ENCODE measurements at regions not wholly inside any gene's neighbourhood (a gene's known extent, or its start where the extent isn't known, plus 50 kb on each side); places are given as distances from the start of the nearest gene placed in this dataset.

DNA sequence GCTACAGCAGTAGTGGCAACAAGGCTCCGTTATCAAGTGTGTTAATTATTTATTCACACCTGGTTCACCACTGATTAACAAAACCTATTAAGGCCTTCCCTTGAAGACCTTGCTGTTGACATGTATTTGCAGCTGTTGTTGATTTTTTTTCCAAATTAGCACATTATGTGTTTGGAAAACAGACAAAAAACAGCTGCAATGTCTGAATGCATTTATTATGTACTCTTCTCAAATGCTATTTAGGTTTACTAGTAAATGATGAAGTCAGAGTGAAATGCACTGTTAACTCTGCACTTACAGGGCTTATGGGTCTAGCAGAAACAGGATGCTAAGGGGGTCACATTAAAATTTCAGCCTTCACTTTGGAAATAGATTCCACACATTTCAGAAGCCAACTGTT, 99.5 kb upstream of the PCDH7 start:
- Histone ChIP-seq H3K36me3 (no peaks in the 10 kb centered on the region), H3K27me3 (ENCODE audit: low read depth) (no peaks in the 10 kb centered on the region), H3K27ac (no peak overlapping the region), H3K4me1 (no peaks in the 10 kb centered on the region), H3K9me3 (no peaks in the 10 kb centered on the region), H3K4me3 (no peak overlapping the region)
- ATAC-seq (no peak), DNase-seq (no peak)
- TF ChIP-seq, protein P1, sequence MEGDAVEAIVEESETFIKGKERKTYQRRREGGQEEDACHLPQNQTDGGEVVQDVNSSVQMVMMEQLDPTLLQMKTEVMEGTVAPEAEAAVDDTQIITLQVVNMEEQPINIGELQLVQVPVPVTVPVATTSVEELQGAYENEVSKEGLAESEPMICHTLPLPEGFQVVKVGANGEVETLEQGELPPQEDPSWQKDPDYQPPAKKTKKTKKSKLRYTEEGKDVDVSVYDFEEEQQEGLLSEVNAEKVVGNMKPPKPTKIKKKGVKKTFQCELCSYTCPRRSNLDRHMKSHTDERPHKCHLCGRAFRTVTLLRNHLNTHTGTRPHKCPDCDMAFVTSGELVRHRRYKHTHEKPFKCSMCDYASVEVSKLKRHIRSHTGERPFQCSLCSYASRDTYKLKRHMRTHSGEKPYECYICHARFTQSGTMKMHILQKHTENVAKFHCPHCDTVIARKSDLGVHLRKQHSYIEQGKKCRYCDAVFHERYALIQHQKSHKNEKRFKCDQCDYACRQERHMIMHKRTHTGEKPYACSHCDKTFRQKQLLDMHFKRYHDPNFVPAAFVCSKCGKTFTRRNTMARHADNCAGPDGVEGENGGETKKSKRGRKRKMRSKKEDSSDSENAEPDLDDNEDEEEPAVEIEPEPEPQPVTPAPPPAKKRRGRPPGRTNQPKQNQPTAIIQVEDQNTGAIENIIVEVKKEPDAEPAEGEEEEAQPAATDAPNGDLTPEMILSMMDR (IDR thresholded peaks at IDR 0.05), result no peak
- intact Hi-C loops (cut with DNase I), result no loop called here

DNA sequence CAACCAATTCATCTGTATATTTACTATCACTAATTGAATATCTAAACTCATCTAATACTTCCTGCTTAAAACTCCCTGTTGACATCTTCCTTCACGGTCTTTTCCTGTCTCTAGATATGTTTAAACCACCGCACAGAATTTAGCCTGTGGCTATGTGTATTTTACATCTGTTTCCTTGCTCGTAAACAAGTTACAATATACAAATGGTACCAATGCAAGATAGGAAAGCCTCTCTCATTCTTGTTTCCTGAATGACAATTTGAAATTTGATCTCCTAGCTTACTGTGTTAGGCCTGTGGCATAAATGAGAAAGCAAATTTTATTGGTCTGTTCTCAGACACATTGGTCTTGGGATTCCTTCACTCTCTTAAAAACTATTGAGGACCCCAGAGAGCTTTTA, 89.7 kb upstream of the PCDH7 start:
- intact Hi-C loops (cut with DNase I), result no loop called here
- no peak for DNase-seq
- Histone ChIP-seq H3K36me3 (no peaks in the 10 kb centered on the region), H3K4me3 (no peak overlapping the region), H3K27ac (no peak overlapping the region), H3K27me3 (ENCODE audit: low read depth) (no peaks in the 10 kb centered on the region), H3K4me1 (no peaks in the 10 kb centered on the region), H3K9me3 (no peaks in the 10 kb centered on the region)
- ATAC-seq, result no peak
- TF ChIP-seq, protein P1 (IDR thresholded peaks at IDR 0.05), result no peak

GRCh38 chr4:30632751-30633150, 87.4 kb upstream of the PCDH7 start:
- no peaks in the 10 kb centered on the region for H3K4me1 ChIP-seq
- no peaks in the 10 kb centered on the region for H3K9me3 ChIP-seq
- intact Hi-C loops (cut with DNase I), result no loop called here
- TF ChIP-seq, protein P1 (IDR thresholded peaks at IDR 0.05), result no peak
- no peak for ATAC-seq
- no peaks in the 10 kb centered on the region for H3K36me3 ChIP-seq
- H3K4me3 ChIP-seq, result no peak overlapping the region
- H3K27me3 ChIP-seq (ENCODE audit: low read depth), result no peaks in the 10 kb centered on the region
- no peak for DNase-seq
- no peak overlapping the region for H3K27ac ChIP-seq

- intact Hi-C loops (cut with DNase I), result no loop called here
- Histone ChIP-seq H3K27me3 (ENCODE audit: low read depth) (no peaks in the 10 kb centered on the region), H3K9me3 (no peaks in the 10 kb centered on the region), H3K4me3 (no peak overlapping the region), H3K27ac (no peak overlapping the region), H3K36me3 (no peaks in the 10 kb centered on the region), H3K4me1 (no peaks in the 10 kb centered on the region)
- no peak for ATAC-seq
- DNase-seq, result no peak
- TF ChIP-seq, protein P1 (IDR thresholded peaks at IDR 0.05), result no peak
Measured at GRCh38 chr4:30641345-30641744, 78.8 kb upstream of the PCDH7 start.

GRCh38 chr4:30642567-30642966, 77.6 kb upstream of the PCDH7 start:
- no peaks in the 10 kb centered on the region for H3K9me3 ChIP-seq
- DNase-seq (no peak), ATAC-seq (no peak)
- H3K27ac ChIP-seq, result no peak overlapping the region
- no peaks in the 10 kb centered on the region for H3K36me3 ChIP-seq
- no peaks in the 10 kb centered on the region for H3K4me1 ChIP-seq
- TF ChIP-seq, protein P1 (IDR thresholded peaks at IDR 0.05), result no peak
- intact Hi-C loops (cut with DNase I), result no loop called here
- no peaks in the 10 kb centered on the region for H3K27me3 ChIP-seq (ENCODE audit: low read depth)
- no peak overlapping the region for H3K4me3 ChIP-seq

- no peaks in the 10 kb centered on the region for H3K9me3 ChIP-seq
- intact Hi-C loops (cut with DNase I), result no loop called here
- ATAC-seq (no peak), DNase-seq (no peak)
- no peaks in the 10 kb centered on the region for H3K36me3 ChIP-seq
- TF ChIP-seq, protein P1 (IDR thresholded peaks at IDR 0.05), result no peak
- H3K27me3 ChIP-seq (ENCODE audit: low read depth), result no peaks in the 10 kb centered on the region
- no peaks in the 10 kb centered on the region for H3K4me1 ChIP-seq
- H3K4me3 ChIP-seq, result no peak overlapping the region
- no peak overlapping the region for H3K27ac ChIP-seq
Measured at GRCh38 chr4:30653291-30653690, 66.9 kb upstream of the PCDH7 start.

Data from lower lobe of right lung (tissue), 2 donors.